ENCODE measurements at regions not wholly inside any gene's neighbourhood (a gene's known extent, or its start where the extent isn't known, plus 50 kb on each side); places are given as distances from the start of the nearest gene placed in this dataset.

- TF ChIP-seq POLR2AphosphoS5 (IDR thresholded peaks at IDR 0.05) = no peak
- no peak for TF ChIP-seq CTCF (IDR thresholded peaks at IDR 0.05)
Observed at GRCh38 chr21:32130031-32130891, 148.6 kb downstream of the MIS18A start.
